Glutamatergic neuron (in vitro differentiated cells): ENCODE measurements at regions not wholly inside any gene's neighbourhood (a gene's known extent, or its start where the extent isn't known, plus 50 kb on each side); places are given as distances from the start of the nearest gene placed in this dataset.

ENCODE experiments used
- DNase-seq: peaks from one replicate; pipeline ENCODE4 v3.0.0; 2022
- H3K27ac Mint-ChIP-seq: one replicate; pipeline ENCODE4 v1.8.0; 2020; ENCODE audit warnings: mild to moderate bottlenecking, mixed read lengths, inconsistent platforms; ENCODE audit not compliant: unreplicated experiment
- H3K27me3 Mint-ChIP-seq: one replicate; pipeline ENCODE4 v1.8.0; 2020; ENCODE audit warnings: mild to moderate bottlenecking, moderate library complexity, mixed read lengths, inconsistent platforms; ENCODE audit not compliant: unreplicated experiment
- H3K36me3 Mint-ChIP-seq: one replicate; pipeline ENCODE4 v1.8.0; 2020; ENCODE audit warnings: mild to moderate bottlenecking, mixed read lengths, inconsistent platforms; ENCODE audit not compliant: unreplicated experiment
- H3K4me1 Mint-ChIP-seq: one replicate; pipeline ENCODE4 v1.8.0; 2020; ENCODE audit warnings: mild to moderate bottlenecking, low read depth, mixed read lengths, inconsistent platforms; ENCODE audit not compliant: unreplicated experiment
- H3K4me3 Mint-ChIP-seq: one replicate; pipeline ENCODE4 v1.8.0; 2020; ENCODE audit warnings: mild to moderate bottlenecking, mixed read lengths, inconsistent platforms; ENCODE audit not compliant: unreplicated experiment
- H3K9me3 Mint-ChIP-seq: one replicate; pipeline ENCODE4 v1.8.0; 2020; ENCODE audit warnings: mild to moderate bottlenecking, moderate library complexity, mixed read lengths, inconsistent platforms; ENCODE audit not compliant: unreplicated experiment
- TF ChIP-seq, protein P1 (sequence below): fragments of 200-600 bp; sonication (generic); IDR thresholded peaks from one replicate; pipeline ENCODE4 v1.5.0; 2021; ENCODE audit not compliant: partially characterized antibody, unreplicated experiment

DNA sequence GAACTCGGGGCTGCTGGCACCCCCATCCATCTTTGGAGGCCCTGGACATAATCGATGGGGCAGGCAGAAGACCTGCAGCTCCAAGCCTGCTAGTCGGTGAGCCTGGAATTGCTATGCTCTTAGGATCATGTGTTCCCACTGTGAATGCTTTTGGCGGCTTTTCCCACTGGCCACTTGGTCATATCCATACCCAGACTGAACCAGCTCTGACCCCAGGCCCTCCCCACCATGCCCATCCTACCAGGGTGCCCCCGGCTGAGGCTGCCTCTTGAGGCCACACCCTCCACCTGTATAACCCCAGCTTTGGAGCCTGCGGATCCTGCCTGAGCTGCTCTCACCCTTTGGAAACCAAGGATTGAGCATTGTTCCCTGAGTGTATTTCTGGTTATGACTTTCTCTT lies 113.5 kb downstream of the TENT4A start:
- DNase-seq = no peak
- peaks cover 6% of the 10 kb centered on the region for H3K4me1 Mint-ChIP-seq
- H3K27ac Mint-ChIP-seq = no peak overlapping the region
- TF ChIP-seq, protein P1, sequence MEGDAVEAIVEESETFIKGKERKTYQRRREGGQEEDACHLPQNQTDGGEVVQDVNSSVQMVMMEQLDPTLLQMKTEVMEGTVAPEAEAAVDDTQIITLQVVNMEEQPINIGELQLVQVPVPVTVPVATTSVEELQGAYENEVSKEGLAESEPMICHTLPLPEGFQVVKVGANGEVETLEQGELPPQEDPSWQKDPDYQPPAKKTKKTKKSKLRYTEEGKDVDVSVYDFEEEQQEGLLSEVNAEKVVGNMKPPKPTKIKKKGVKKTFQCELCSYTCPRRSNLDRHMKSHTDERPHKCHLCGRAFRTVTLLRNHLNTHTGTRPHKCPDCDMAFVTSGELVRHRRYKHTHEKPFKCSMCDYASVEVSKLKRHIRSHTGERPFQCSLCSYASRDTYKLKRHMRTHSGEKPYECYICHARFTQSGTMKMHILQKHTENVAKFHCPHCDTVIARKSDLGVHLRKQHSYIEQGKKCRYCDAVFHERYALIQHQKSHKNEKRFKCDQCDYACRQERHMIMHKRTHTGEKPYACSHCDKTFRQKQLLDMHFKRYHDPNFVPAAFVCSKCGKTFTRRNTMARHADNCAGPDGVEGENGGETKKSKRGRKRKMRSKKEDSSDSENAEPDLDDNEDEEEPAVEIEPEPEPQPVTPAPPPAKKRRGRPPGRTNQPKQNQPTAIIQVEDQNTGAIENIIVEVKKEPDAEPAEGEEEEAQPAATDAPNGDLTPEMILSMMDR = no peak
- peaks cover 5% of the 10 kb centered on the region for H3K27me3 Mint-ChIP-seq
- no peak overlapping the region for H3K4me3 Mint-ChIP-seq
- H3K9me3 Mint-ChIP-seq = peaks cover 6% of the 10 kb centered on the region
- peaks cover 17% of the 10 kb centered on the region for H3K36me3 Mint-ChIP-seq

DNA sequence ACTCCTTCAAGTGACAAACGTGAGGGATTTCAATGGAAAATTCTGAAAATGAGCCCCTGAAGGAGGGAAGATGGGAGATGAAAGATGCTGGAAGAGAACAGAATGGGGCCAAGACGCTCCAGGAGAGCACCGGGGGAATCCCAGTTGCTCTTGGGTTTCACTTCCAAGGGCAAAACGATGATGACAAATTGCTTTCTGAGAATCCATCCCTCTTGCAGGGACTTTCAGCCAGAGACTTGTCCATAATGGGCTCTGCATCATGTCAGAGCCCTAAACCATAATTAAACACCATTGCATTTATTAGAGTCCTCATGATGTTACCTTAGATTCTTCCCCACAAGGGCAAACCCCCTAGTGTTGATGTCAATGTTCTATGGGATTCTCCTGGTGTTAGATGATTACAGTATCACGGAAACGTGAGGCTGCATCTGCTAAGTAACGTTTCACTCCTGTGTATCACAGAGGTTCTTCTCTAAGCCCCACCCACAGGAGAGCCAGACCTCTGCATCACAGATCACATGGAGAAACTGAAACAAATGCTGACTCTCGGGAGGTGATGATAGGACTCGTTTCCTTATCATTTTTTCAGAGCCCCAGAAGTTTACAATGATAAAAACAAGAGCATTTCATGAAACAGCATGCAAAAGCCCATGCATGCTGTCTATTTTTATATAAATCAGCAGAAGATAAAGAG lies 114.4 kb downstream of the TENT4A start:
- no peak overlapping the region for H3K27ac Mint-ChIP-seq
- TF ChIP-seq, protein P1 = no peak
- no peak overlapping the region for H3K4me3 Mint-ChIP-seq
- peaks cover 5% of the 10 kb centered on the region for H3K27me3 Mint-ChIP-seq
- no peak for DNase-seq
- peaks cover 17% of the 10 kb centered on the region for H3K36me3 Mint-ChIP-seq
- H3K4me1 Mint-ChIP-seq = peaks cover 6% of the 10 kb centered on the region
- peaks cover 6% of the 10 kb centered on the region for H3K9me3 Mint-ChIP-seq

DNA sequence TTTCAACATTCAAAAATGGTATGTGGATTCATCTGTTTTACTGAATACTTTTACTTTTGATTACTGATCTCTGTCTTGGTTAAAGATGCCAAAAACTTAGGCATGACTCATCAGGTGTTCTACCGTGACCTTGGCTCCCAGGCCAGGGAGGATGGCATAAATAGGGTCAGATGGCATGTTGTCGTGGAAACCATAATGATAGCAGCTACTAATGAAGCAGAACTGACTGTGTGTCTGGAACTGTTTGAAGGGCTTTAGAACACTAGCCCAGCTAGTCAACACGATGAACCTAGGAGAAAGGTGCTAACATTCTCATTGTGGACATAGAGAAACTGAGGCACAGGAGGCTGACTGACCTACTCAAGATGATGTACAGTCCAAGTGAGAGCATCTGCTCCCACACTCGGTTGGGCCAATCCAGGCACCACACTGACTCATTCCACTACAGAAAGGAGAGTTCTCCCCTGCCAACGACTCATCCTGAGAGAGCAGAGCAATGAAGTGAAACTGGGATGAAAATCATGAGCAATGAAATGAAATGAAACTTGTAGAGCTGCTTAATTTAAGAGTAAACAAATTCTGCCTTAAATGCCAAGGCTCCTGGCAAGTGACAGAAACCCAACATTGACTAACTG lies 116.0 kb downstream of the TENT4A start:
- H3K4me3 Mint-ChIP-seq = no peak overlapping the region
- DNase-seq = no peak
- peaks cover 4% of the 10 kb centered on the region for H3K9me3 Mint-ChIP-seq
- no peak overlapping the region for H3K27ac Mint-ChIP-seq
- peaks cover 10% of the 10 kb centered on the region for H3K36me3 Mint-ChIP-seq
- H3K4me1 Mint-ChIP-seq = no peaks in the 10 kb centered on the region
- H3K27me3 Mint-ChIP-seq = peaks cover 3% of the 10 kb centered on the region
- TF ChIP-seq, protein P1 = no peak

DNA sequence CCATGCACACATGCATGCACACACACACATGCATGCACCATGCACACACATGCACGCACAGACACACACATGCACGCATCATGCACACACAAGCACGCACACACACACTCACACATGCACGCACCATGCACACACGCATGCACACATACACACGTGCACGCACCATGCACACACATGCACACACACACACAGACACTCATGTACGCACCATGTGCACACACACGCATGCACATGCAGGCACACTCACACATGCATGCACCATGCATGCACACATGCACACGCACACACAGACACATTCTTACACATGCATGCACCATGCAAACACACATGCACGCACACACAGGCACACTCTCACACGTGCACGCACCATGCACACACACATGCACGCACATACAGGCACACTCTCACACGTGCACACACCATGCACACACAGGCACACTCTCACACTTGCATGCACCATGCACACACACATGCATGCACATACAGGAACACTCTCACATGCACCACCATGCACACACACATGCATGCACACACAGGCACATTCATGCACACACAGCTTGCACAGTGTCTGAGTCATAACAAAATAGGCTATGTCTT lies 117.5 kb downstream of the TENT4A start:
- Mint-ChIP-seq H3K36me3 (peaks cover 10% of the 10 kb centered on the region), H3K4me3 (no peak overlapping the region), H3K4me1 (no peaks in the 10 kb centered on the region), H3K9me3 (peaks cover 4% of the 10 kb centered on the region), H3K27me3 (peaks cover 3% of the 10 kb centered on the region), H3K27ac (no peak overlapping the region)
- TF ChIP-seq, protein P1 = no peak
- no peak for DNase-seq
